ENCODE measurements at regions not wholly inside any gene's neighbourhood (a gene's known extent, or its start where the extent isn't known, plus 50 kb on each side); places are given as distances from the start of the nearest gene placed in this dataset.

DNA sequence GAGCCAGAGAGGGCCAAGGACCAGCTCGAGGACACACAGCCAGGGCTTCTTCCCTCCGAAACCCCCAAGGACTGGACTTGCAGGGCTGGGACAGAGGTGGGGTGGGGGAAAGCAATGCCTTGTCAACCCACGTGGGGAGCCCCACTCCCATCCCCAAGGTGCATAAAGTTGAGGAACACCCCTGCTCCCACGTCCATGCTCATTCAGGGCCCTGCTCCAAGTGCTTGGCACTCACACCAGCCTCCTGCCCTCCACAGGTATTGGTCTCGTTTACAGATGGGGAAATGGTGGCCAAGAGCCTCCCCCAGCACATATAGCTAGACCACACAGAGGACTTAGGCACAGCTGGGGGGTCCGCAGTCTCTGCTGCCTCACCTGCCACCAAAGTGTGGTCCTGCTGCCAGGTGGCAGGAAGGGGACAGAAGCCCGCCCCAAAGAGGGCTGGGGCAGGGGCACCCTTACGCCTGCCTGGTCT, 50.5 kb upstream of the CSPG4 start:
- Histone ChIP-seq H2AFZ (ENCODE audit: low read length) (no peak overlapping the region), H3K9me3 (ENCODE audit: low read length) (no peaks in the 10 kb centered on the region), H3K9me2 (replicated peaks; ENCODE audit: low read length) (no peaks in the 10 kb centered on the region), H4K20me1 (ENCODE audit: low read length) (no peaks in the 10 kb centered on the region), H3K27ac (ENCODE audit: low read length) (no peak overlapping the region), H3K36me3 (ENCODE audit: low read depth, low read length) (no peaks in the 10 kb centered on the region), H3F3A (ENCODE audit: low read length, unreplicated experiment) (no peaks in the 10 kb centered on the region), H3K4me3 (ENCODE audit: low read length) (no peak overlapping the region), H3K27me3 (ENCODE audit: low read length) (no peaks in the 10 kb centered on the region), H3K4me1 (ENCODE audit: insufficient read depth, low read length) (no peaks in the 10 kb centered on the region; the same call in 1 of the 2 replicates), H3K4me2 (ENCODE audit: low read length) (no peak overlapping the region), H3K9ac (ENCODE audit: low read length) (no peak overlapping the region), H3K79me2 (ENCODE audit: low read length) (no peaks in the 10 kb centered on the region)
- BruUV-seq (replicated peaks), result no TSS peak
- no peak for DNase-seq
- TF ChIP-seq EZH2phosphoT487 (IDR thresholded peaks at IDR 0.05; ENCODE audit: borderline replicate concordance, low read length) (no peak), EZH2 (IDR thresholded peaks at IDR 0.05; ENCODE audit: low read length, unreplicated experiment) (no peak)
- TF ChIP-seq, protein P1, sequence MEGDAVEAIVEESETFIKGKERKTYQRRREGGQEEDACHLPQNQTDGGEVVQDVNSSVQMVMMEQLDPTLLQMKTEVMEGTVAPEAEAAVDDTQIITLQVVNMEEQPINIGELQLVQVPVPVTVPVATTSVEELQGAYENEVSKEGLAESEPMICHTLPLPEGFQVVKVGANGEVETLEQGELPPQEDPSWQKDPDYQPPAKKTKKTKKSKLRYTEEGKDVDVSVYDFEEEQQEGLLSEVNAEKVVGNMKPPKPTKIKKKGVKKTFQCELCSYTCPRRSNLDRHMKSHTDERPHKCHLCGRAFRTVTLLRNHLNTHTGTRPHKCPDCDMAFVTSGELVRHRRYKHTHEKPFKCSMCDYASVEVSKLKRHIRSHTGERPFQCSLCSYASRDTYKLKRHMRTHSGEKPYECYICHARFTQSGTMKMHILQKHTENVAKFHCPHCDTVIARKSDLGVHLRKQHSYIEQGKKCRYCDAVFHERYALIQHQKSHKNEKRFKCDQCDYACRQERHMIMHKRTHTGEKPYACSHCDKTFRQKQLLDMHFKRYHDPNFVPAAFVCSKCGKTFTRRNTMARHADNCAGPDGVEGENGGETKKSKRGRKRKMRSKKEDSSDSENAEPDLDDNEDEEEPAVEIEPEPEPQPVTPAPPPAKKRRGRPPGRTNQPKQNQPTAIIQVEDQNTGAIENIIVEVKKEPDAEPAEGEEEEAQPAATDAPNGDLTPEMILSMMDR (conservative IDR thresholded peaks at IDR 0.05; ENCODE audit: low read depth, low read length), result no peak
- no peak for ATAC-seq
- ChIA-PET CTCF (no interaction called here), POLR2A (ENCODE audit: unreplicated experiment) (no interaction called here)
- intact Hi-C loops (cut with micrococcal nuclease), result no loop called here
